HG03439 (cell line): ENCODE measurements at regions not wholly inside any gene's neighbourhood (a gene's known extent, or its start where the extent isn't known, plus 50 kb on each side); places are given as distances from the start of the nearest gene placed in this dataset.
A peak's percentile ranks its signal among the peaks of the same experiment; 100 is the strongest.

Experiments used
- ATAC-seq: cut with Tn5 transposase; IDR thresholded peaks from one replicate; pipeline ENCODE4 v1.9.1; 2021; ENCODE audit warnings: mild to moderate bottlenecking, moderate library complexity; ENCODE audit not compliant: unreplicated experiment

- ATAC-seq, result no peak
These were observed 267.3 kb downstream of the MTRR start for GRCh38 chr5:8136271-8136670.

DNA sequence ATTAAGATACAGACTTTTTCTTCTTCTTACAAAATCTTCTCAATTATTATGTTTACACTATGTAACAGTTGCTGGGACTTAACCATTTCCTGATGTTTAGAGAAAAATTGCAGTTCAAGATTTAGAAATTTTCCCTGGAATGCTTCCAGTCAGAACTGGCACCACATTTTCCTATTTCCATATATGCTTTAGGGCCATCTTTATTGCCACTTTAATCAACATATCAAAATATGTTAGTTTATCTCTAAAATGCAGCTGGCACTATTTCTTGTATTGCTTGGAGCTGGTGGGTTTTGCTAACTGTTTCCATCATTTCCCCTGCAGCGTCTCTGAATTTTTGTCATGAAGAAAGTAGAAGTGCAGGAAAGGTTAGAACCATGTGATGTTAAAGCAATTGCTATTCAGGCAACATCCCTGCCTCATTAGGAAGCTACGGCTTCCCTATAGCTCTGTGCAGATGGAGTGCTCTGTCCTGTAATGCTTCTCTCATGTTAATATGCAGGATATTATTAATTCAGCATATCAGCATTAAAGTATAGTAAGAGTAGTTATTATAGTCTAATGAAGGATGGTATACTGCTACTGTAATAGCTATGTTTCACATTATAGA, 269.1 kb downstream of the MTRR start:
- ATAC-seq, result no peak

DNA sequence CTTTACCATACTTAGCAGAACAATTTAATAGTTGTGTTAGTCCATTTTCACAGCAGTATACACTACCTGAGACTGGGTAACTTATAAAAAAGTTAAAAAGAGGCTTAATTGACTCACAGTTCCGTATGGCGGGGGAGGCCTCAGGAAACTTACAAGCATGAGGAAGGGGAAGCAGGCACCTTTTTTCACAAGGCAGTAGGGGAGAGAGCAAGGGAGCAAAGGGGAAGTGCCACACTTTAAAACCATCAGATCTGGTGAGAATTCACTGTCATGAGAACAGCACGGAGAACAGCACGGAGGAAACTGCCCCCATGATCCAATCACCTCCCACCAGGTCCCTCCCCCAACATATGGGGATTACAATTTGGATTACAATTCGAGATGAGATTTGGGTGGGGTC, 269.9 kb downstream of the MTRR start:
- ATAC-seq, result no peak

DNA sequence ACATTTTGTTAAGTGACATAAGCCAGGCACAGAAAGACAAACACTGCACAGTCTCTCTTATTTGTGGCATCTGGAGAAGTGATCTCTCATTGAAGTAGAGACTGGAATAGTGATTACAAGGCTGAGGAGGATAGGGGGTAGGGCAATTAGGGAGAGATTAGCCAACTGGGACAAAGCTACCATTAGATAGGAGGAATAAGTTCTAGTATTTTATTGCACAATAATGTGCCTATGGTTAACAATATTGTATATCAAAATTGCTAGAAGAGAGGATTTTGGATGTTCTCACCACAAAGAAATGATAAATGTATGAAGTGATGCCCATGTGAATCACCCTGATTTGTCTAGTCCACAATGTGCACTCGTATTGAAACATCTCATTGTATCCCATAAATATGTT, 281.8 kb downstream of the MTRR start:
- no peak for ATAC-seq

- no peak for ATAC-seq
These were observed 287.8 kb downstream of the MTRR start for GRCh38 chr5:8156706-8157105.

- ATAC-seq, result no peak
These were observed 288.4 kb downstream of the MTRR start for GRCh38 chr5:8157320-8157822.

- ATAC-seq, result no peak
These were observed 307.2 kb downstream of the MTRR start for GRCh38 chr5:8176101-8176693.

DNA sequence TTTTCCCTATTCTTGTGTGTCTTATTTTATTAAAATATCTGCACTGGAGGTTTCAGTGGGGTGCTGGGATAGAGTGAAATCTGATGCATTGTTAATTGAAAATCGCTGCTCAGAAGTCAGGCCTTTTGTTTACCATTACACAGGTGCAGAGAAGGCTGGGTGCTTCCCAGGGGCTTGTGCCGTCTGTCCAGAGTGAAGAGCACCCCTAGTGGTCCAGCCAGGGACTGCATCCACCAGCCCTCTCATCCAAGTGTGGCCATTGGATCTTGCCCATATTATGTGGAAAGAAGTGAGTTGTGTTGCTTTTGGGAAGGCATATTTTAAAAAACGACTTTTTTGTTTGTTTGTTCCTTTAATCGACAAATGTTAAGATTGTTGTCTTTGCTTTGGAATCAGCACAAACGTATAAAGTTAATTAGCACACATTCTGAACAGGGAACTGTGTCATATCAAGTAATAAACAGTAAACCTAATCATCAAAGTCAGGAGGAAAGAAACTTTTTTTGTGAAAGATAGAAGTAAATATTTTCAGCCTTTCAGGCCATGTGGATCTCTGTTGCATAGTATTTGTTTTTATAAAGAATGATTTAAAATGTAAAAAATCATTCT, 315.6 kb downstream of the MTRR start:
- ATAC-seq, result peak; percentile 89

- ATAC-seq, result no peak
These were observed 316.9 kb downstream of the MTRR start for GRCh38 chr5:8185852-8186251.

DNA sequence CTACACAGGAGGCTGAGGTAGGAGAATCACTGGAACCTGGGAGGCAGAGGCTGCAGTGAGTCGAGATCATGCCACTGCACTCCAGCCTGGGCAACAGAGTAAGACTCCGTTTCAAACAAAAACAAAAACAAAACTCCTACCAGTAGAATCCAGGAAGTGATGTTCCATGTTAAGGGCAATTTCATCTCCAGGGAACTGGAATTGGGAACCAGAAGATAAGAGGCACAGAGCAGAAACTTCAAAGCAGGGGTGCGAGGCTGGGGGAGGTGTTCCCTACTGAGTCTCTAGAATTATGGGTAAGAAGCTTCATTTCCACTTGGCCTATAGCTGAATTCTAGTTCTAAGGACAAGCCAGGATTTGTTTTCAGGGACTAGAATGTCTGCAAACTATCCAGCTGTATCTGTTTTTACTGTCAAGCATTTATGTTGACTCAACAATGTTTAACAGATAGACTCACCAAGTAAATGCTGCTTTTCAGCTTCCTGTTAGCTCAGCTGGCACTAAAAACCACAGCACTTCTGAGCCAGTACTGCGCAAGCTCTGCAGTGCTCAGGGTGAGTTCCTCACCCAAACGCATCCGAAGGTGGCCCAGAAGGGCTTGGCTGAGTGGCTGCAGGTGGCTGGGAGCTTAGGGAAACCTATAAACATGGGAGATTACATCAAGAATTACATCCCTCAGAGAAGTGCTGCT, 320.1 kb downstream of the MTRR start:
- ATAC-seq, result no peak

DNA sequence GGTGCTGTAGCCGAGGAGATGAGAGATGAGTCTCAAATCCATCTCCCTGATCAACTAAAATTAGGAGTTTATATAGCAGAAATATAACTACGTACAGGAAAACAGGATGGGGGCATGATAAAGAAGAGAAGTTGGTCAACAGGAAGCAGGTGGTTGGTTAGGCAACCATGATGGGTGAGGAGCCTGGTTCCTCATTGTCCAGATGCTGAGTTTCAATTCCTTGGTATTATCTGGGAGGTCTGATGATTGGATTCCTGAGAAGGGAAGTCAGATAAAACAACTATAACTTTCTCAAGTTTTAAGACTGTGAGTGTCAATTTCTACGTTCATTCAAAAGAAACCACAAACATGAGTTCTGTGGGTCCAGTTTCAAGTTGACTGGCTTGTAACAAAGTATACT, 323.9 kb downstream of the MTRR start:
- ATAC-seq, result no peak

GRCh38 chr5:8196061-8196460, 327.1 kb downstream of the MTRR start:
- no peak for ATAC-seq

GRCh38 chr5:8208307-8208706, 339.4 kb downstream of the MTRR start:
- ATAC-seq, result no peak

DNA sequence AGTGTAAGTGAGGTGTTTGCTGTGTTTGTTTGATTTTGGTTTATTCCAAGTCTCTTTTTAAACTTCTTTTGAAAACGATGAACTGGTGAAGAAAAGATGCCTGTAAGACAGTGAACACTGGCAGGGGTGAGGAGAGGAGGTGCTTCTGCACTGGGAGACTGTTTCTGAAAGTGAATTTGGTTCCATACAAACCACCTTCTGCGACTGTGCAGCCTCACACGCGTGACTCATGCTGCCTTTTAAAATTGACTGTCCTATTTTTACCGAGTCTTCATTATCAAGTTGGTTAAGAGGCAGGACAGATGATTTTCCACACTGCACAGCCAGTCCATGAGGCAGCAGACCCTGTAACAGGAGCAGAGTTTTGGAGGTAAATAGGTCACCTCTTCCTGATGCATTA, 340.6 kb downstream of the MTRR start:
- ATAC-seq, result no peak

GRCh38 chr5:8213701-8214240, 344.8 kb downstream of the MTRR start:
- ATAC-seq, result no peak

DNA sequence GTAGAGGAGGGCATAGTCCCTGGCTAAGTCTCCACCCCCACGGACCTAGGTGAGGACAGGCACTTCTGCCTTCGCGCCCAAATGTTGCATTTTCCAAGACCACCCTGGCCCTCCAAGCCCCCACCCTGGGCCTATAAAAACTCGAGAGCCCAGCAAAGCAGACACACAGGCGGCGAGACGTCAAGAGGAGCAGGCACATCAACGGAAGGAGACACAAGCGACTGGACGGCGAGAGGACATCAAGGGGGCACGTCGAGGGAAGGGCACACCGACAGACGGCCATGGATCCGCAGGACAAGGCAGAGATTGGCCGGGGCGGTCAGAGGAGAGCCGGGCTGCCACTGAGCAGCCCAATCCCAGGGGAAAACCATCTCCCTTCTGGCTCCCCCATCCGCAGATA, 348.0 kb downstream of the MTRR start:
- ATAC-seq, result no peak

DNA sequence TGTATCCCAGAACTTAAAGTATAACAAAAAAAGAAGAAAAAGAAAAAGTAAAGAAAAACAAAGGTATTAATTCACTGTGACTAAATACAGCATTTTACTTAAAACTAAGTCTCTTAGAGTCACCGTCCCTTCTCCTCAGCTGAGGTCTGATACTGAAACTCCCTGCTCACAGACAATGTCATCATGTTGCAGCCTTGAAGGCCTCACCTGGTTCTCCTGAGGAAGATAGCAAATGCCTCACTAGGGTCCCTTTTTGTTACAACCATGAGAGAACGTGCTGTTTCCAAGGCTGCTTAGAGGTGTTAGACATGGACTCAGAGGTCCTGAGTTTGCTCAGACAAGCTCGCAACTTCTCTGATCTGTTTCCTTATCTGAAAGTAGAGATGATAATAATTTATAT, 357.2 kb downstream of the MTRR start:
- ATAC-seq, result no peak

- no peak for ATAC-seq
These were observed 358.2 kb downstream of the MTRR start for GRCh38 chr5:8227112-8227511.

- no peak for ATAC-seq
These were observed 360.6 kb downstream of the MTRR start for GRCh38 chr5:8229551-8229950.

- no peak for ATAC-seq
These were observed 361.9 kb downstream of the MTRR start for GRCh38 chr5:8230868-8231267.

DNA sequence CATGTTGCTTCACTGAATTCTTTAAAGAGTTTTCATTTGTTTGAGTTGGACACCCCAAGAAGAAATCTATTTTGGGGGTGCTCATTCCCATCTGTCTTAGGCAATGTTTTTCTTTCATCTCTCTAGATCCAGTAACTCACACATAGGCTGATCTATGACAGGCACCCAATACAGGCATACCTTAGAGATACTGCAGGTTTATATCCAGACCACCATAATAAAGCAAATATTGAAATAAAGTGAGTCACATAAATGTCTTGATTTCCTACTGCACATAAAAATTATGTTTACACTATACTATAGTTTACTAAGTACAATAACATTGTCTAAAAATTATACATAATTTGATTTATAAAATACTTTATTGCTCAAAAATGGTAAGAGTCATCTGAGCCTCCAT, 364.5 kb downstream of the MTRR start:
- ATAC-seq, result no peak
